ENCODE measurements at regions not wholly inside any gene's neighbourhood (a gene's known extent, or its start where the extent isn't known, plus 50 kb on each side); places are given as distances from the start of the nearest gene placed in this dataset.

DNA sequence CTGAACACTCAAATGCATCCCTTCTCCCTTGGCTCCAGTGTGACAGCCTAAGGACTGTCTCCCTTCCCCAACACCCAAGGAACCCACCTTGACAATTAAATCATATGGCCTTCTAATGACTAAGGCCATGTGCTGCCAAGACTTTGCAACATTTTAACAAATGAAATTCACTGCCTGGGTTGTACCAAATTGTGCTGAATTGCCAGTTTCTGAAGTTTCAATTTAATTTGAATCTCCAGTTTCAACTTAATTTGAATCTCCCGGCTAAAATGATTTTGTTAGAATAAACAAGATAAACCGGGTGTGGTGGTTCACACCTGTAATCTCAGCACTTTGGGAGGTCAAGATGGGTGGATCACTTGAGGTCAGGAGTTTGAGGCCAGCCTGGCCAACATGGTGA lies 72.4 kb upstream of the RAP2B start:
- Histone ChIP-seq H3K9me2 (ENCODE audit: insufficient read depth) (no peaks in the 10 kb centered on the region), H3K4me2 (ENCODE audit: low read length) (no peak overlapping the region), H2AFZ (ENCODE audit: low read depth, low read length, poor library complexity, severe bottlenecking) (no peak overlapping the region), H3K36me3 (ENCODE audit: control insufficient read depth in 1 of 2, insufficient read depth in 2 of 2, low read length in 2 of 2) (no peaks in the 10 kb centered on the region), H3K9ac (ENCODE audit: low read length) (no peak overlapping the region), H3K27ac (ENCODE audit: low read depth, low read length) (no peak overlapping the region), H4K20me1 (ENCODE audit: insufficient read depth) (no peaks in the 10 kb centered on the region), H3K9me3 (ENCODE audit: control insufficient read depth in 1 of 2, insufficient read depth in 1 of 2, low read depth in 1 of 2, low read length in 2 of 2) (no peaks in the 10 kb centered on the region), H3K4me3 (replicated peaks in 1 of 2; ENCODE audit: low read depth in 1 of 2, low read length in 2 of 2) (no peak overlapping the region), H3K4me1 (ENCODE audit: control insufficient read depth in 1 of 2, insufficient read depth in 2 of 2, low read length in 2 of 2) (no peaks in the 10 kb centered on the region), H3K27me3 (ENCODE audit: insufficient read depth, low read length) (no peaks in the 10 kb centered on the region), H3K79me2 (ENCODE audit: insufficient read depth, low read length) (no peaks in the 10 kb centered on the region)
- ATAC-seq (no peak), DNase-seq (ENCODE audit: low read depth, low spot score) (no peak)
- RAD21 ChIA-PET (ENCODE audit: low non-redundant PET in 1 of 2, low total read pairs in 2 of 2, uncharacterized antibody in 2 of 2, unreplicated experiment in 2 of 2), result no interaction called here
- BruUV-seq (replicated peaks), result no TSS peak
- CTCF ChIA-PET, result no interaction called here
- no peak for TF ChIP-seq RAD21 (IDR thresholded peaks at IDR 0.05; ENCODE audit: low read depth)
- no peak for TF ChIP-seq SP1 (IDR thresholded peaks at IDR 0.05; ENCODE audit: low read depth)
- TF ChIP-seq, protein P1, sequence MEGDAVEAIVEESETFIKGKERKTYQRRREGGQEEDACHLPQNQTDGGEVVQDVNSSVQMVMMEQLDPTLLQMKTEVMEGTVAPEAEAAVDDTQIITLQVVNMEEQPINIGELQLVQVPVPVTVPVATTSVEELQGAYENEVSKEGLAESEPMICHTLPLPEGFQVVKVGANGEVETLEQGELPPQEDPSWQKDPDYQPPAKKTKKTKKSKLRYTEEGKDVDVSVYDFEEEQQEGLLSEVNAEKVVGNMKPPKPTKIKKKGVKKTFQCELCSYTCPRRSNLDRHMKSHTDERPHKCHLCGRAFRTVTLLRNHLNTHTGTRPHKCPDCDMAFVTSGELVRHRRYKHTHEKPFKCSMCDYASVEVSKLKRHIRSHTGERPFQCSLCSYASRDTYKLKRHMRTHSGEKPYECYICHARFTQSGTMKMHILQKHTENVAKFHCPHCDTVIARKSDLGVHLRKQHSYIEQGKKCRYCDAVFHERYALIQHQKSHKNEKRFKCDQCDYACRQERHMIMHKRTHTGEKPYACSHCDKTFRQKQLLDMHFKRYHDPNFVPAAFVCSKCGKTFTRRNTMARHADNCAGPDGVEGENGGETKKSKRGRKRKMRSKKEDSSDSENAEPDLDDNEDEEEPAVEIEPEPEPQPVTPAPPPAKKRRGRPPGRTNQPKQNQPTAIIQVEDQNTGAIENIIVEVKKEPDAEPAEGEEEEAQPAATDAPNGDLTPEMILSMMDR (IDR thresholded peaks at IDR 0.05 in 2 of 3, conservative IDR thresholded peaks at IDR 0.05 in 1 of 3; ENCODE audit: borderline replicate concordance in 1 of 3, insufficient read depth in 1 of 3, low read depth in 2 of 3, low read length in 2 of 3), result no peak
- intact Hi-C loops (cut with micrococcal nuclease), result no loop called here
- POLR2A ChIA-PET, result no interaction called here

DNA sequence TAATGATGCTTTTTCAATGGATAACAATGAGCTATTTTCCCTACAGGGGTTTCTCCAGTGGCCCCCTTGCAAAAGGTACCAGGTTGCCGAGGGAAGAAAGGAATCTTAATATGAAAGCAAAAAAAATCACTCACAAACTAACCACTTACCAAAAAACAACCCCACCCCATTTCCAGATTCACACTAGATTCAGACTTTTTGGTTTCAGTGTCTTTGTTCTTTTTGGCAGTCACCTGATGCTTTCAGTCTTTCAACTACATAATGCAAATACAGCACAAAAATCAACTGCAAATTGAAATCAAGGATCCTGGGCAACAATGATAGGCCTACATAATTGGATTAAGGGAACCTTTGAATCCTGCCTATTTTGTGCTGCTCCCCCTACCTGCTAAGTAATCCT lies 71.1 kb upstream of the RAP2B start:
- no peak overlapping the region for H3K4me3 ChIP-seq (replicated peaks in 1 of 2; ENCODE audit: low read depth in 1 of 2, low read length in 2 of 2)
- H3K9ac ChIP-seq (ENCODE audit: low read length), result no peak overlapping the region
- H4K20me1 ChIP-seq (ENCODE audit: insufficient read depth), result no peaks in the 10 kb centered on the region
- no peak for DNase-seq (ENCODE audit: low read depth, low spot score)
- no peaks in the 10 kb centered on the region for H3K9me3 ChIP-seq (ENCODE audit: control insufficient read depth in 1 of 2, insufficient read depth in 1 of 2, low read depth in 1 of 2, low read length in 2 of 2)
- intact Hi-C loops (cut with micrococcal nuclease), result no loop called here
- H2AFZ ChIP-seq (ENCODE audit: low read depth, low read length, poor library complexity, severe bottlenecking), result no peak overlapping the region
- no peaks in the 10 kb centered on the region for H3K27me3 ChIP-seq (ENCODE audit: insufficient read depth, low read length)
- no peak overlapping the region for H3K4me2 ChIP-seq (ENCODE audit: low read length)
- H3K36me3 ChIP-seq (ENCODE audit: control insufficient read depth in 1 of 2, insufficient read depth in 2 of 2, low read length in 2 of 2), result no peaks in the 10 kb centered on the region
- ATAC-seq, result no peak
- no peaks in the 10 kb centered on the region for H3K4me1 ChIP-seq (ENCODE audit: control insufficient read depth in 1 of 2, insufficient read depth in 2 of 2, low read length in 2 of 2)
- ChIA-PET CTCF (no interaction called here), POLR2A (no interaction called here), RAD21 (ENCODE audit: low non-redundant PET in 1 of 2, low total read pairs in 2 of 2, uncharacterized antibody in 2 of 2, unreplicated experiment in 2 of 2) (no interaction called here)
- H3K27ac ChIP-seq (ENCODE audit: low read depth, low read length), result no peak overlapping the region
- H3K9me2 ChIP-seq (ENCODE audit: insufficient read depth), result no peaks in the 10 kb centered on the region
- no TSS peak for BruUV-seq (replicated peaks)
- TF ChIP-seq, protein P1 (IDR thresholded peaks at IDR 0.05 in 2 of 3, conservative IDR thresholded peaks at IDR 0.05 in 1 of 3; ENCODE audit: borderline replicate concordance in 1 of 3, insufficient read depth in 1 of 3, low read depth in 2 of 3, low read length in 2 of 3), result 0 out of 6 replicates have a peak, but pooled peaks of 1 of the 3 experiments have one; percentile 2
- TF ChIP-seq ELF1 (IDR thresholded peaks at IDR 0.05; ENCODE audit: borderline replicate concordance, low read depth), result no peak
- no peaks in the 10 kb centered on the region for H3K79me2 ChIP-seq (ENCODE audit: insufficient read depth, low read length)
